Smooth muscle cell of the brain vasculature (primary cell): ENCODE measurements at regions not wholly inside any gene's neighbourhood (a gene's known extent, or its start where the extent isn't known, plus 50 kb on each side); places are given as distances from the start of the nearest gene placed in this dataset.
"Not testable (repeated sequence)": the region's sequence is repeated elsewhere in the genome, so short reads cannot be mapped to it uniquely, and the experiment has no call there.

Experiments used
- DNase-seq: peaks from one replicate; pipeline ENCODE4 v3.0.0-alpha.2; 2012; ENCODE audit warnings: low read depth, low spot score

- not testable (repeated sequence) for DNase-seq
Measured at GRCh38 chr5:40225147-40225546, 454.6 kb upstream of the PTGER4 start.

- DNase-seq, result no peak
Measured at GRCh38 chr5:40224421-40224820, 455.3 kb upstream of the PTGER4 start.

GRCh38 chr5:40223884-40224402 lies 455.8 kb upstream of the PTGER4 start:
- DNase-seq, result peak; percentile 35

GRCh38 chr5:40221796-40222195 lies 457.9 kb upstream of the PTGER4 start:
- no peak for DNase-seq

GRCh38 chr5:40221255-40221654 lies 458.5 kb upstream of the PTGER4 start:
- DNase-seq, result no peak

- no peak for DNase-seq
Measured at GRCh38 chr5:40220260-40220659, 459.5 kb upstream of the PTGER4 start.

GRCh38 chr5:40217553-40217952 lies 462.2 kb upstream of the PTGER4 start:
- DNase-seq, result no peak

GRCh38 chr5:40210694-40211093 lies 469.0 kb upstream of the PTGER4 start:
- DNase-seq, result no peak

- no peak for DNase-seq
Measured at GRCh38 chr5:40206030-40206429, 473.7 kb upstream of the PTGER4 start.

- DNase-seq, result no peak
Measured at GRCh38 chr5:40204144-40204543, 475.6 kb upstream of the PTGER4 start.

- DNase-seq, result no peak
Measured at GRCh38 chr5:40202814-40203440, 476.8 kb upstream of the PTGER4 start.

- no peak for DNase-seq
Measured at GRCh38 chr5:40198736-40199135, 481.0 kb upstream of the PTGER4 start.

- not testable (repeated sequence) for DNase-seq
Measured at GRCh38 chr5:40195574-40195973, 484.1 kb upstream of the PTGER4 start.

GRCh38 chr5:40191150-40191549 lies 488.6 kb upstream of the PTGER4 start:
- DNase-seq, result no peak

GRCh38 chr5:40172721-40173120 lies 507.0 kb upstream of the PTGER4 start:
- DNase-seq, result no peak

- DNase-seq, result no peak
Measured at GRCh38 chr5:40171971-40172370, 507.7 kb upstream of the PTGER4 start.

- no peak for DNase-seq
Measured at GRCh38 chr5:40167283-40167682, 512.4 kb upstream of the PTGER4 start.

- no peak for DNase-seq
Measured at GRCh38 chr5:40166802-40167201, 512.9 kb upstream of the PTGER4 start.

GRCh38 chr5:40165789-40166728 lies 513.7 kb upstream of the PTGER4 start:
- DNase-seq, result peak; percentile 18

GRCh38 chr5:40165106-40165788 lies 514.5 kb upstream of the PTGER4 start:
- no peak for DNase-seq

- no peak for DNase-seq
Measured at GRCh38 chr5:40160435-40160834, 519.3 kb upstream of the PTGER4 start.

- DNase-seq, result no peak
Measured at GRCh38 chr5:40154194-40154593, 525.5 kb upstream of the PTGER4 start.
